ENCODE measurements at regions not wholly inside any gene's neighbourhood (a gene's known extent, or its start where the extent isn't known, plus 50 kb on each side); places are given as distances from the start of the nearest gene placed in this dataset.
A peak's percentile ranks its signal among the peaks of the same experiment; 100 is the strongest.

- H3K4me3 Mint-ChIP-seq (ENCODE audit: unreplicated experiment), result no peak overlapping the region
- no peak for TF ChIP-seq CTCF (IDR thresholded peaks at IDR 0.05; ENCODE audit: unreplicated experiment)
- intact Hi-C loops (cut with micrococcal nuclease), result no loop called here
- ChIA-PET CTCF (no interaction called here), POLR2A (interaction anchor here (0.6 to 2.5 kb wide), 5 partner anchors 8 to 289 kb away, joined by 3 to 15 read pairs (median 3); no protein-coding TSS in a partner anchor)
- H3K9me3 Mint-ChIP-seq (ENCODE audit: unreplicated experiment), result no peaks in the 10 kb centered on the region
- H3K27ac Mint-ChIP-seq (ENCODE audit: low read depth, unreplicated experiment), result peak overlapping the region; percentile 35
- BruUV-seq (replicated peaks), result no TSS peak
- H3K36me3 Mint-ChIP-seq (ENCODE audit: insufficient read depth, unreplicated experiment), result peaks cover 7% of the 10 kb centered on the region
- no peaks in the 10 kb centered on the region for H3K27me3 Mint-ChIP-seq (ENCODE audit: insufficient read depth, unreplicated experiment)
- no peak for DNase-seq (ENCODE audit: unreplicated experiment)
- peaks cover 44% of the 10 kb centered on the region for H3K4me1 Mint-ChIP-seq (ENCODE audit: insufficient read depth, unreplicated experiment)
Observed at GRCh38 chr21:43308815-43309283, 118.1 kb downstream of the SIK1 start.

DNA sequence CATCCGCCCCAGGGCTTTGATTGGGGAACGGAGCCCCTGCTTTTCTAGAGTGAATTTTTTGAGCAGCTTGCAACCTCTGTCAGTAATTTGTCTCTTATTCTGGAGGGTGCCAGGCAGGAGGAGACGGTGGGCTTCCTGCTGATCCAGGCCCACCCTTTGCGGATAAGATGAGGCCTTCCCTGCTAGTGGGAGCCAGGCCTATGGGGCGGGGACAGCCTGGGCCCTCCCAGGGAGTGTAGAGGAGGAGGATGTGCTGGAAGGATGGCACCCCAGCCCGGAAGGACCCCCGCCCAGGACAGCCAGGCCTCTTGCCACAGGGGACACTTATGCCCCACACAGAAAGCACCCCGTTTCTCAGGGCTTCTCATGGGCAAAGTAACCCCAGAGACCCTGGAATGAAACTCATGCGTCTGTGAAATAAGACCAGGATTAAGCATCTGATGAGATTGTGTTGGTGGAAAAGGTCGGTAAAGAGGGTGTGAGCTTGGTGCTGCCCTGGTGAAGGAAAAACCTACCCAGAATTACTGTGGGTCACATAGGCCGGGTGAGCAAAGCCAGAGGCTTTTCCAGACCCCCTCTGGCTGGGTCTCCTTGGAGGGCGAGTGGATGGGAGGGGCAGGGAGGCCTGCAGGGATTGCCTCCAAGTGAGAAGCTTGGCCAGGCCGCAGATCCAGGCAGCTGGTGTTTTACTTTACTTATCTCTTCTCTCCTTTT lies 118.7 kb downstream of the SIK1 start:
- intact Hi-C loops (cut with micrococcal nuclease), result no loop called here
- peak overlapping the region; percentile 99 for H3K27ac Mint-ChIP-seq (ENCODE audit: low read depth, unreplicated experiment)

GRCh38 chr21:43307677-43308070 lies 119.3 kb downstream of the SIK1 start:
- DNase-seq (ENCODE audit: unreplicated experiment), result no peak
- TF ChIP-seq CTCF (IDR thresholded peaks at IDR 0.05; ENCODE audit: unreplicated experiment), result no peak
- BruUV-seq (replicated peaks), result TSS peak; percentile 87
- Mint-ChIP-seq H3K4me3 (ENCODE audit: unreplicated experiment) (peak overlapping the region; percentile 41), H3K36me3 (ENCODE audit: insufficient read depth, unreplicated experiment) (peaks cover 7% of the 10 kb centered on the region), H3K27me3 (ENCODE audit: insufficient read depth, unreplicated experiment) (no peaks in the 10 kb centered on the region), H3K9me3 (ENCODE audit: unreplicated experiment) (no peaks in the 10 kb centered on the region), H3K27ac (ENCODE audit: low read depth, unreplicated experiment) (peak overlapping the region; percentile 99), H3K4me1 (ENCODE audit: insufficient read depth, unreplicated experiment) (peaks cover 47% of the 10 kb centered on the region)
- intact Hi-C loops (cut with micrococcal nuclease), result no loop called here
- ChIA-PET POLR2A (interaction anchor here (0.9 to 2.5 kb wide), 8 partner anchors 12 to 119 kb away, joined by 3 to 15 read pairs (median 7); no protein-coding TSS in a partner anchor), CTCF (no interaction called here)

More for the DNA sequence above, 118.7 kb downstream of the SIK1 start:
- H3K4me3 Mint-ChIP-seq (ENCODE audit: unreplicated experiment), result no peak overlapping the region
- H3K27me3 Mint-ChIP-seq (ENCODE audit: insufficient read depth, unreplicated experiment), result no peaks in the 10 kb centered on the region
- TF ChIP-seq CTCF (IDR thresholded peaks at IDR 0.05; ENCODE audit: unreplicated experiment), result no peak
- ChIA-PET POLR2A (interaction anchor here (0.6 to 2.5 kb wide), 10 partner anchors 9 to 289 kb away, joined by 3 to 15 read pairs (median 6); no protein-coding TSS in a partner anchor), CTCF (no interaction called here)
- H3K9me3 Mint-ChIP-seq (ENCODE audit: unreplicated experiment), result no peaks in the 10 kb centered on the region
- H3K36me3 Mint-ChIP-seq (ENCODE audit: insufficient read depth, unreplicated experiment), result peaks cover 7% of the 10 kb centered on the region
- peaks cover 48% of the 10 kb centered on the region for H3K4me1 Mint-ChIP-seq (ENCODE audit: insufficient read depth, unreplicated experiment)
- no peak for DNase-seq (ENCODE audit: unreplicated experiment)
- BruUV-seq (replicated peaks), result no TSS peak

- intact Hi-C loops (cut with micrococcal nuclease), result no loop called here
- ChIA-PET POLR2A (interaction anchor here (0.7 to 2.5 kb wide), 9 partner anchors 13 to 118 kb away, joined by 3 to 15 read pairs (median 7); no protein-coding TSS in a partner anchor), CTCF (no interaction called here)
- no TSS peak for BruUV-seq (replicated peaks)
- Mint-ChIP-seq H3K36me3 (ENCODE audit: insufficient read depth, unreplicated experiment) (peaks cover 7% of the 10 kb centered on the region), H3K27ac (ENCODE audit: low read depth, unreplicated experiment) (peak overlapping the region; percentile 99), H3K9me3 (ENCODE audit: unreplicated experiment) (no peaks in the 10 kb centered on the region), H3K4me1 (ENCODE audit: insufficient read depth, unreplicated experiment) (peaks cover 41% of the 10 kb centered on the region), H3K4me3 (ENCODE audit: unreplicated experiment) (peak overlapping the region; percentile 41), H3K27me3 (ENCODE audit: insufficient read depth, unreplicated experiment) (no peaks in the 10 kb centered on the region)
- TF ChIP-seq CTCF (IDR thresholded peaks at IDR 0.05; ENCODE audit: unreplicated experiment), result no peak
- DNase-seq (ENCODE audit: unreplicated experiment), result peak; percentile 92
Observed at GRCh38 chr21:43306911-43307676, 119.8 kb downstream of the SIK1 start.

All from MCF 10A (cell line).